Mesendoderm (in vitro differentiated cells): ENCODE measurements at regions not wholly inside any gene's neighbourhood (a gene's known extent, or its start where the extent isn't known, plus 50 kb on each side); places are given as distances from the start of the nearest gene placed in this dataset.

Source experiments
- DNase-seq: peaks from one replicate; pipeline ENCODE4 v3.0.0; 2013
- H2AK5ac ChIP-seq: 2 replicates; pipeline ENCODE4 v1.6.1; 2013; ENCODE audit warnings: low read length, inconsistent platforms
- H2BK120ac ChIP-seq: 2 replicates; pipeline ENCODE4 v1.6.1; 2013; ENCODE audit warnings: low read depth, mild to moderate bottlenecking, low read length, moderate library complexity, mixed read lengths
- H2BK15ac ChIP-seq: replicated peaks from 2 replicates; pipeline ENCODE4 v1.6.1; 2013; ENCODE audit warnings: low read depth, mild to moderate bottlenecking, moderate library complexity
- H2BK5ac ChIP-seq: 2 replicates; pipeline ENCODE4 v1.6.1; 2013; ENCODE audit warnings: low read length, inconsistent platforms
- H3K18ac ChIP-seq: 2 replicates; pipeline ENCODE4 v1.6.1; 2013; ENCODE audit warnings: mild to moderate bottlenecking, low read length, mixed read lengths
- H3K23ac ChIP-seq: one replicate; pipeline ENCODE4 v1.6.1; 2013; ENCODE audit warnings: low read length
- H3K27ac ChIP-seq: 2 replicates; pipeline ENCODE4 v1.5.1; 2013; ENCODE audit warnings: low read depth, mild to moderate bottlenecking, inconsistent platforms, low read length, moderate library complexity
- H3K27me3 ChIP-seq: 2 replicates; pipeline ENCODE4 v1.6.1; 2013; ENCODE audit warnings: low read length, control low read depth, mild to moderate bottlenecking, inconsistent platforms; ENCODE audit not compliant: insufficient read depth, poor library complexity
- H3K36me3 ChIP-seq: 2 replicates; pipeline ENCODE4 v1.6.1; 2013; ENCODE audit warnings: low read length, inconsistent platforms; ENCODE audit not compliant: control insufficient read depth, insufficient read depth
- H3K4ac ChIP-seq: one replicate; pipeline ENCODE4 v1.6.1; 2013; ENCODE audit warnings: low read depth, mild to moderate bottlenecking, low read length, moderate library complexity
- H3K4me1 ChIP-seq: 2 replicates; pipeline ENCODE4 v1.6.1; 2013; ENCODE audit warnings: low read depth, low read length, inconsistent platforms; ENCODE audit not compliant: control insufficient read depth
- H3K4me2 ChIP-seq: 2 replicates; pipeline ENCODE4 v1.6.1; 2013; ENCODE audit warnings: low read length
- H3K4me3 ChIP-seq: 2 replicates; pipeline ENCODE4 v1.5.1; 2013; ENCODE audit warnings: mild to moderate bottlenecking, low read length
- H3K56ac ChIP-seq: one replicate; pipeline ENCODE4 v1.6.1; 2013; ENCODE audit warnings: low read length
- H3K79me1 ChIP-seq: 2 replicates; pipeline ENCODE4 v1.6.1; 2013; ENCODE audit warnings: low read length, inconsistent platforms
- H3K79me2 ChIP-seq: 2 replicates; pipeline ENCODE4 v1.6.1; 2013; ENCODE audit warnings: mild to moderate bottlenecking, low read length; ENCODE audit not compliant: control insufficient read depth, insufficient read depth
- H3K9ac ChIP-seq: 2 replicates; pipeline ENCODE4 v1.6.1; 2013; ENCODE audit warnings: low read length, inconsistent platforms
- H4K5ac ChIP-seq: one replicate; pipeline ENCODE4 v1.6.1; 2013; ENCODE audit warnings: low read length
- H4K8ac ChIP-seq: one replicate; pipeline ENCODE4 v1.6.1; 2013; ENCODE audit warnings: low read depth, mild to moderate bottlenecking, control low read depth, low read length, moderate library complexity
- WGBS: extraction: QIAGEN DNeasy Blood & Tissue Kit; methylation state at CpG from one replicate; pipeline ENCODE4 v1.1.7; 2013; ENCODE audit warnings: low lambda C conversion rate, missing lambda C conversion rate; ENCODE audit not compliant: insufficient coverage; ENCODE audit errors: extremely low coverage; 5-methylcytosine and 5-hydroxymethylcytosine counted together

DNA sequence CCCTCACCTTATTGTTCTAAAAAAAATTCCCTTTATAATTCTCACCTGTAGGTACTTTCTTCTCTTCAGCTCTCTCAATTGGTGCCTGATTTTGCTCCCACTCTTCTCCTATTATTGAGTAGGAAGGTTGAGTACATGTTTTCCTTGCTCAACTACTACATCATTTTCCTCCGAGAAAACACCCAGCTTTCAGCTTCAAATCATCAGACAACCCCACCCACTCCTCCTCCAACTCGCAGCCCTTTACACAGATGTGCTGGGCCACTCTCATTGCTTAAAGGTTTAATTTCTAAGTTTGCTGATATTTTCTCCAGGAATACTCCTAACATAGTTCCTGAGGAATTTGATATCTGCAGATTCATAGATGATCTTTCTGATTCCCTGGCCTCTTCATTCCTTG is 734.4 kb upstream of the ZEB2 start:
- Histone ChIP-seq H3K23ac (no peak overlapping the region), H3K18ac (no peak overlapping the region), H3K4me3 (no peak overlapping the region), H3K4ac (no peak overlapping the region), H3K56ac (no peak overlapping the region), H3K9ac (no peak overlapping the region), H3K27ac (no peak overlapping the region), H3K4me2 (no peak overlapping the region), H3K79me2 (no peaks in the 10 kb centered on the region), H4K5ac (no peak overlapping the region), H2BK120ac (no peak overlapping the region), H2BK5ac (no peak overlapping the region), H2BK15ac (no peak overlapping the region), H4K8ac (no peak overlapping the region), H3K36me3 (no peaks in the 10 kb centered on the region), H3K79me1 (no peaks in the 10 kb centered on the region), H3K4me1 (no peaks in the 10 kb centered on the region), H2AK5ac (no peak overlapping the region), H3K27me3 (no peaks in the 10 kb centered on the region)
- no CpG with 5 or more reads among the region's 2 CpGs for WGBS
- no peak for DNase-seq

GRCh38 chr2:145253492-145253891 is 733.6 kb upstream of the ZEB2 start:
- Histone ChIP-seq H4K8ac (no peak overlapping the region), H2BK5ac (no peak overlapping the region), H4K5ac (no peak overlapping the region), H2AK5ac (no peak overlapping the region), H3K18ac (no peak overlapping the region), H3K79me1 (no peaks in the 10 kb centered on the region), H3K4me2 (no peak overlapping the region), H3K36me3 (no peaks in the 10 kb centered on the region), H3K27me3 (no peaks in the 10 kb centered on the region), H2BK15ac (no peak overlapping the region), H3K4me1 (no peaks in the 10 kb centered on the region), H2BK120ac (no peak overlapping the region), H3K4ac (no peak overlapping the region), H3K79me2 (no peaks in the 10 kb centered on the region), H3K4me3 (no peak overlapping the region), H3K56ac (no peak overlapping the region), H3K27ac (no peak overlapping the region), H3K9ac (no peak overlapping the region), H3K23ac (no peak overlapping the region)
- no CpG with 5 or more reads among the region's 1 CpG for WGBS
- DNase-seq: no peak

GRCh38 chr2:145245268-145245870 is 725.5 kb upstream of the ZEB2 start:
- WGBS: no CpG with 5 or more reads among the region's 4 CpGs
- Histone ChIP-seq H3K4me3 (no peak overlapping the region), H2BK15ac (no peak overlapping the region), H3K36me3 (no peaks in the 10 kb centered on the region), H3K4ac (no peak overlapping the region), H3K79me2 (no peaks in the 10 kb centered on the region), H3K4me2 (no peak overlapping the region), H4K8ac (no peak overlapping the region), H4K5ac (no peak overlapping the region), H3K4me1 (no peaks in the 10 kb centered on the region), H3K27me3 (no peaks in the 10 kb centered on the region), H3K18ac (no peak overlapping the region), H2AK5ac (no peak overlapping the region), H3K27ac (no peak overlapping the region), H3K79me1 (no peaks in the 10 kb centered on the region), H3K23ac (no peak overlapping the region), H2BK5ac (no peak overlapping the region), H3K9ac (no peak overlapping the region), H3K56ac (no peak overlapping the region), H2BK120ac (no peak overlapping the region)
- no peak for DNase-seq

GRCh38 chr2:145235312-145235711 is 715.4 kb upstream of the ZEB2 start:
- Histone ChIP-seq H2BK120ac (no peak overlapping the region), H3K4me1 (no peaks in the 10 kb centered on the region), H3K79me2 (no peaks in the 10 kb centered on the region)

DNA sequence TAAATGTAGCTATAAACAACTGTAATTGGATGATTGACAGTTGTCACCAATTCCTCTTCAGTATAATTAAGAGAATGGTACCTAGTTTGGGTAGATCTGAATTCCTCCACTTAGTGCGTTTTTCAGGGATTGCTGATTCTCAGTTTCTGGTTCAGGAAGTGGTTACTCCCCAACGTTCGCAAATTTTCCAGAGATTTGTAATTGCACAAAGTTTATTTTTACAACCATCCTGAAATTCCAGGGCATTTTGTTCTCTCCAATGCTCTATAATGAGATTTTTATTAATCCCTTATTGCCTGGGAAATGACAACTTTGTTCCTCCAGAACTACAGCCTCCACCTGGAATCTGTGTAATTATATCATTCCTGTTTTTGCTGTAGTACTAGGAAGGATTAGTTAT is 710.6 kb upstream of the ZEB2 start:
- DNase-seq: no peak
- H3K4ac ChIP-seq: no peak overlapping the region
- H3K56ac ChIP-seq: no peak overlapping the region
- H2BK120ac ChIP-seq: no peak overlapping the region
- no peak overlapping the region for H3K4me2 ChIP-seq
- no peaks in the 10 kb centered on the region for H3K79me1 ChIP-seq
- H3K27me3 ChIP-seq: no peaks in the 10 kb centered on the region
- no peak overlapping the region for H3K18ac ChIP-seq
- H3K4me3 ChIP-seq: no peak overlapping the region
- no peak overlapping the region for H2BK5ac ChIP-seq
- no peaks in the 10 kb centered on the region for H3K4me1 ChIP-seq
- no CpG with 5 or more reads among the region's 3 CpGs for WGBS
- no peaks in the 10 kb centered on the region for H3K36me3 ChIP-seq
- no peak overlapping the region for H3K27ac ChIP-seq
- no peak overlapping the region for H3K23ac ChIP-seq
- no peak overlapping the region for H3K9ac ChIP-seq
- H3K79me2 ChIP-seq: no peaks in the 10 kb centered on the region
- no peak overlapping the region for H2AK5ac ChIP-seq
- H4K8ac ChIP-seq: no peak overlapping the region
- H4K5ac ChIP-seq: no peak overlapping the region
- no peak overlapping the region for H2BK15ac ChIP-seq

More at GRCh38 chr2:145235312-145235711, 715.4 kb upstream of the ZEB2 start:
- Histone ChIP-seq H3K27ac (no peak overlapping the region), H3K4me3 (no peak overlapping the region), H2AK5ac (no peak overlapping the region), H3K18ac (no peak overlapping the region), H4K5ac (no peak overlapping the region), H2BK15ac (no peak overlapping the region), H2BK5ac (no peak overlapping the region), H3K36me3 (no peaks in the 10 kb centered on the region), H3K23ac (no peak overlapping the region), H3K79me1 (no peaks in the 10 kb centered on the region), H3K4ac (no peak overlapping the region), H3K56ac (no peak overlapping the region), H3K9ac (no peak overlapping the region), H4K8ac (no peak overlapping the region), H3K27me3 (no peaks in the 10 kb centered on the region), H3K4me2 (no peak overlapping the region)
- no CpG with 5 or more reads among the region's 2 CpGs for WGBS
- DNase-seq: no peak

DNA sequence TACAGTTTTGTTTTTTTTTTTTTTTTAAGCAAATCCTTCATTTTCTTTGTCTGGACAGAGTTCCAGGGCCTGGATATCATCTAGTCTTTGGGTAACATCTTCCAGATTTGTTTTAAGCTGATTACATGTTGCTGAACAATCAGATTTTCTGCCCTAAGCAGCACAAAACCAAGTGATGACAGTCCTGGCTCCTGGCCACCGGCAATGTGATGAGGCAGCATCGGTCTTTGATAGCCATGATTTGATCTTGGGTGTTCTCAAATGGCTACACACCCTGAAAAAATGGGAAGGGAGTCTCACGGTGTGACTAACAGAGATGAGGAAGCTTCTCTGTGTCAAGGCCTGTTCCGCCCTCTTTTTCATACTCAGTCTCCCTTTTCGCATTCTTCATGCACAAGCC is 708.6 kb upstream of the ZEB2 start:
- no peak overlapping the region for H2BK15ac ChIP-seq
- WGBS: no CpG with 5 or more reads among the region's 5 CpGs

More for the DNA sequence above, 708.6 kb upstream of the ZEB2 start:
- Histone ChIP-seq H2BK120ac (no peak overlapping the region), H3K79me1 (no peaks in the 10 kb centered on the region), H3K18ac (no peak overlapping the region), H3K4me1 (no peaks in the 10 kb centered on the region), H3K56ac (no peak overlapping the region), H3K27me3 (no peaks in the 10 kb centered on the region), H4K5ac (no peak overlapping the region), H2AK5ac (no peak overlapping the region), H3K36me3 (no peaks in the 10 kb centered on the region), H3K79me2 (no peaks in the 10 kb centered on the region), H3K4ac (no peak overlapping the region), H3K9ac (no peak overlapping the region), H3K23ac (no peak overlapping the region), H3K4me2 (no peak overlapping the region), H3K27ac (no peak overlapping the region), H2BK5ac (no peak overlapping the region), H4K8ac (no peak overlapping the region), H3K4me3 (no peak overlapping the region)
- no peak for DNase-seq
